Keratinocyte (primary cell): ENCODE measurements at regions not wholly inside any gene's neighbourhood (a gene's known extent, or its start where the extent isn't known, plus 50 kb on each side); places are given as distances from the start of the nearest gene placed in this dataset.

Experiments
- DNase-seq: peaks from one replicate; pipeline ENCODE4 v3.0.0-alpha.2; 2011; ENCODE audit warnings: low read depth, missing footprints, low spot score
- FAIRE-seq: peaks from 2 replicates; lab custom pipeline; 2011; peaks lifted over from hg19 to GRCh38; lab: Jason Lieb, UNC
- H2AFZ ChIP-seq: 2 replicates; pipeline ENCODE4 v1.6.0; 2012; ENCODE audit warnings: low read length, control low read depth, inconsistent platforms; ENCODE audit not compliant: control insufficient read depth
- H3K27ac ChIP-seq: 2 replicates; pipeline ENCODE4 v1.5.1; 2011; ENCODE audit warnings: low read length; ENCODE audit not compliant: control insufficient read depth, insufficient read depth
- H3K27me3 ChIP-seq: 3 replicates; pipeline ENCODE4 v1.6.0; 2011; ENCODE audit warnings: low read length; ENCODE audit not compliant: control insufficient read depth, insufficient read depth; ENCODE audit errors: extremely low read depth
- H3K36me3 ChIP-seq, 2 experiments: 2 replicates in 1 of 2; 3 replicates in 1 of 2; pipeline ENCODE4 v1.5.1; 2011; ENCODE audit warnings: low read length in 2 of 2, mild to moderate bottlenecking in 1 of 2; ENCODE audit not compliant: control insufficient read depth in 2 of 2, insufficient read depth in 2 of 2; ENCODE audit errors: extremely low read depth in 1 of 2
- H3K4me1 ChIP-seq: 3 replicates; pipeline ENCODE4 v1.5.1; 2011; ENCODE audit warnings: low read length; ENCODE audit not compliant: control insufficient read depth, insufficient read depth; ENCODE audit errors: extremely low read depth
- H3K4me2 ChIP-seq: 3 replicates; pipeline ENCODE4 v1.6.0; 2011; ENCODE audit warnings: low read depth, low read length; ENCODE audit not compliant: control insufficient read depth, insufficient read depth; ENCODE audit errors: extremely low read depth
- H3K4me3 ChIP-seq, 3 experiments: fragments of 200-600 bp in 1 of 3; sonication (generic) in 1 of 3; 2 replicates in 2 of 3; 3 replicates in 1 of 3; pipeline ENCODE4 v1.5.1; 2011 to 2016; ENCODE audit warnings: low read length in 3 of 3, mild to moderate bottlenecking in 3 of 3, control low read depth in 2 of 3, inconsistent platforms in 1 of 3, low read depth in 1 of 3, mixed read lengths in 1 of 3, mixed run types in 1 of 3, moderate library complexity in 1 of 3; ENCODE audit not compliant: control insufficient read depth in 2 of 3, insufficient read depth in 2 of 3; ENCODE audit errors: extremely low read depth in 1 of 3
- H3K79me2 ChIP-seq: 2 replicates; pipeline ENCODE4 v1.6.0; 2012; ENCODE audit warnings: low read length; ENCODE audit not compliant: control insufficient read depth, insufficient read depth
- H3K9ac ChIP-seq: 3 replicates; pipeline ENCODE4 v1.6.0; 2011; ENCODE audit warnings: low read length; ENCODE audit not compliant: control insufficient read depth, insufficient read depth; ENCODE audit errors: extremely low read depth
- H3K9me1 ChIP-seq: 3 replicates; pipeline ENCODE4 v1.6.0; 2011; ENCODE audit warnings: low read length; ENCODE audit not compliant: control insufficient read depth, insufficient read depth; ENCODE audit errors: extremely low read depth
- H3K9me3 ChIP-seq: 2 replicates; pipeline ENCODE4 v1.5.1; 2012; ENCODE audit warnings: low read depth, low read length; ENCODE audit not compliant: control insufficient read depth
- H4K20me1 ChIP-seq: 3 replicates; pipeline ENCODE4 v1.6.0; 2011; ENCODE audit warnings: low read length; ENCODE audit not compliant: control insufficient read depth, insufficient read depth; ENCODE audit errors: extremely low read depth
- EZH2 ChIP-seq: IDR thresholded peaks from one replicate; pipeline ENCODE4 v1.6.1; 2012; ENCODE audit warnings: inconsistent platforms, mild to moderate bottlenecking, low read length, moderate library complexity
- dilution Hi-C: fragments of 300-500 bp; cut with MboI; formaldehyde crosslinking; loops from one replicate; pipeline ENCODE4 v1.7.0; 2020; ENCODE audit warnings: low sequenced_read_pairs; ENCODE audit not compliant: extremely low pct_ligation_motif_present
- TF ChIP-seq, protein P1 (sequence below), 3 experiments: IDR thresholded peaks in 1 of 3; conservative IDR thresholded peaks in 1 of 3; optimal IDR thresholded peaks in 1 of 3; 2 replicates in 2 of 3; 3 replicates in 1 of 3; pipeline versions ENCODE3 to v1.5.1; 2011; ENCODE audit warnings: low read length in 3 of 3, mild to moderate bottlenecking in 3 of 3, moderate library complexity in 2 of 3, control low read depth in 1 of 3, inconsistent platforms in 1 of 3; ENCODE audit not compliant: insufficient read depth in 2 of 3; ENCODE audit errors: extremely low read depth in 1 of 3

DNA sequence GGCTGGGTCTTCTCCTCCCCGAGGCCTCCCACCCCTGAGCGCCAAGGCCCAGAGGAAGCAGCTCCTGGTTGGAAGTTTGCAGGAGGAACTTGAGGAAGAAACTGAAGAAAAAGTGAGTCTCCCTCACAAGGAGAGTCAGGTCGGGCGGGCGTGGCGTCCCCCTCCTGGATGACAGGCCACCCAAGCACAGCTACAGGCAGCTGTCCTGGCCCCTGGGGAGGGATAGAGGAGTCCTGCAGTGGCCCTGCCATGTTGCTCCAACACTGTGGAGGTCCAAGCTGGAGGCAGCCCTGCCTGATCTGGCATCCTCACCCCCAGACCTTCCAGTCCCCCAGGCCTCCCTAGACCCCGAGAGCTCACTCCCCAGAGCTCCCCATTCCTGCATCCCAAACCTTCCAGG is 1150.1 kb downstream of the BRD1 start:
- H3K9me1 ChIP-seq = no peaks in the 10 kb centered on the region
- no peaks in the 10 kb centered on the region for H3K4me1 ChIP-seq
- dilution Hi-C loops = no loop called here
- H3K9me3 ChIP-seq = peaks cover 17% of the 10 kb centered on the region
- no peak overlapping the region for H3K4me2 ChIP-seq
- FAIRE-seq = no peak
- H3K79me2 ChIP-seq = no peaks in the 10 kb centered on the region
- no peaks in the 10 kb centered on the region for H3K27me3 ChIP-seq
- TF ChIP-seq, protein P1, sequence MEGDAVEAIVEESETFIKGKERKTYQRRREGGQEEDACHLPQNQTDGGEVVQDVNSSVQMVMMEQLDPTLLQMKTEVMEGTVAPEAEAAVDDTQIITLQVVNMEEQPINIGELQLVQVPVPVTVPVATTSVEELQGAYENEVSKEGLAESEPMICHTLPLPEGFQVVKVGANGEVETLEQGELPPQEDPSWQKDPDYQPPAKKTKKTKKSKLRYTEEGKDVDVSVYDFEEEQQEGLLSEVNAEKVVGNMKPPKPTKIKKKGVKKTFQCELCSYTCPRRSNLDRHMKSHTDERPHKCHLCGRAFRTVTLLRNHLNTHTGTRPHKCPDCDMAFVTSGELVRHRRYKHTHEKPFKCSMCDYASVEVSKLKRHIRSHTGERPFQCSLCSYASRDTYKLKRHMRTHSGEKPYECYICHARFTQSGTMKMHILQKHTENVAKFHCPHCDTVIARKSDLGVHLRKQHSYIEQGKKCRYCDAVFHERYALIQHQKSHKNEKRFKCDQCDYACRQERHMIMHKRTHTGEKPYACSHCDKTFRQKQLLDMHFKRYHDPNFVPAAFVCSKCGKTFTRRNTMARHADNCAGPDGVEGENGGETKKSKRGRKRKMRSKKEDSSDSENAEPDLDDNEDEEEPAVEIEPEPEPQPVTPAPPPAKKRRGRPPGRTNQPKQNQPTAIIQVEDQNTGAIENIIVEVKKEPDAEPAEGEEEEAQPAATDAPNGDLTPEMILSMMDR (optimal IDR thresholded peaks at IDR 0.05 in 1 of 3, IDR thresholded peaks at IDR 0.05 in 1 of 3, conservative IDR thresholded peaks at IDR 0.05 in 1 of 3; ENCODE audit: extremely low read depth in 1 of 3, insufficient read depth in 2 of 3, low read length in 3 of 3) = no peak
- TF ChIP-seq EZH2 = no peak
- H4K20me1 ChIP-seq = no peaks in the 10 kb centered on the region
- no peak overlapping the region for H2AFZ ChIP-seq
- H3K4me3 ChIP-seq = no peak overlapping the region
- no peaks in the 10 kb centered on the region for H3K36me3 ChIP-seq
- no peak for DNase-seq
- no peak overlapping the region for H3K27ac ChIP-seq
- H3K9ac ChIP-seq = no peak overlapping the region

DNA sequence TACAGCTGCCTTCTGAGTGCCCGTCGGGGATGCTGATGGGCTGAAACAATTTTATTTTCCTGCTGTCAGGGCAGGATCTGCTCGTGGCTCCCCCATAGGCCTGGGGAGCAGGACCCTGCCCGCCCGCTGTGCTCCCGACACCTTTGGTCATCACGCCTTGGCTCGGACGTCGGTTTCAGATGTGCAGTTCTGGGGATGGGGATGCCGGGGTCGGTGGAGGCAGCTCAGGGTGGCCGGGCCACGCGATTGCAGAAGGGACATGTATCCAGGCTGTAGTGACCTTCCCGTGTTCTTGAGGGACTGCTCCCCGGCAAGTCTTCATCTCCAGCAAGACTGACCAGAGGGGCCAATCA is 1150.5 kb downstream of the BRD1 start:
- Histone ChIP-seq H3K4me2 (no peak overlapping the region), H4K20me1 (no peaks in the 10 kb centered on the region), H3K79me2 (no peaks in the 10 kb centered on the region), H3K4me1 (no peaks in the 10 kb centered on the region), H3K36me3 (no peaks in the 10 kb centered on the region), H3K9me1 (no peaks in the 10 kb centered on the region), H3K27ac (no peak overlapping the region), H2AFZ (no peak overlapping the region), H3K27me3 (no peaks in the 10 kb centered on the region), H3K9me3 (peaks cover 14% of the 10 kb centered on the region), H3K4me3 (no peak overlapping the region), H3K9ac (no peak overlapping the region)
- TF ChIP-seq EZH2 = no peak
- TF ChIP-seq, protein P1 (optimal IDR thresholded peaks at IDR 0.05 in 1 of 3, IDR thresholded peaks at IDR 0.05 in 1 of 3, conservative IDR thresholded peaks at IDR 0.05 in 1 of 3; ENCODE audit: extremely low read depth in 1 of 3, insufficient read depth in 2 of 3, low read length in 3 of 3) = no peak
- dilution Hi-C loops = no loop called here
- no peak for FAIRE-seq
- no peak for DNase-seq
